Omental fat pad (tissue), 3 donors: ENCODE measurements at regions not wholly inside any gene's neighbourhood (a gene's known extent, or its start where the extent isn't known, plus 50 kb on each side); places are given as distances from the start of the nearest gene placed in this dataset.

Experiments used
- ATAC-seq: fragments of 150-250 bp; one replicate; pipeline ENCODE4 v1.9.1; 2016; ENCODE audit warnings: mild to moderate bottlenecking, moderate library complexity; ENCODE audit not compliant: low FRiP score
- DNase-seq: peaks from one replicate; pipeline ENCODE4 v3.0.0-alpha.2; 2019; ENCODE audit warnings: low spot score
- TF ChIP-seq, protein P1 (sequence below), 3 donors: fragments of 450-650 bp; IDR thresholded peaks; one replicate each; pipeline ENCODE4 v1.5.1; 2016 to 2017; ENCODE audit warnings: antibody characterized with exemption in 3 of 3, mild to moderate bottlenecking in 3 of 3, moderate library complexity in 2 of 3

GRCh38 chr4:121526509-121526908 is 145.7 kb upstream of the QRFPR start:
- no peak for DNase-seq
- ATAC-seq, result no peak

DNA sequence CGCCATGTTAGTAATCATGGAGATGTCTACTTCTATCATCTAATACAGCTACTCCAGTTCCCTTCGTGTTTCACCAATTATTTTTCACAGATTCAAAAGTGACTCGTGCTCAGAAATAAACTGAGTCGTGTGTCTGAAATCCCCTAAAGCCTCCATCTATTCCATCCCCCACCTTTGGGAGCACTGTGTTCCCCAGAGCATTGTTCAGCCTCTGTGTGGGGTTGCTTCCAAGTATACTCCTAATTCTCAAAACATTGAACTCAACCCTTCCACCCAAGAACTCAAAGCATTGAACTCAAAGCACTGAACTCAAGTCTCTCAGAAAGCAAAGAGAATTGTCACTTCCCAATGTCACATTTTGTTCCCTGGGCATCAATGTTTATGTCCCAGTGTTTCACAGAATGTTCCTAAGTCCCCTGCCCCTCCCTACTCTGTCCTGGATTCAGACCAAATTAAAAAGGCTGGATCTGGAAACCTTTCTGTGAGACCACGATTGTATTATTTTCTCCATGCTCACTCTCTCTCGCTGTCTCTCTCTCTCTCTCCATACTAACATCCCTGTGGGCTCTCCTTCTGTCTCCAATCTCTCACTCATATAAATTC is 138.5 kb upstream of the QRFPR start:
- TF ChIP-seq, protein P1, sequence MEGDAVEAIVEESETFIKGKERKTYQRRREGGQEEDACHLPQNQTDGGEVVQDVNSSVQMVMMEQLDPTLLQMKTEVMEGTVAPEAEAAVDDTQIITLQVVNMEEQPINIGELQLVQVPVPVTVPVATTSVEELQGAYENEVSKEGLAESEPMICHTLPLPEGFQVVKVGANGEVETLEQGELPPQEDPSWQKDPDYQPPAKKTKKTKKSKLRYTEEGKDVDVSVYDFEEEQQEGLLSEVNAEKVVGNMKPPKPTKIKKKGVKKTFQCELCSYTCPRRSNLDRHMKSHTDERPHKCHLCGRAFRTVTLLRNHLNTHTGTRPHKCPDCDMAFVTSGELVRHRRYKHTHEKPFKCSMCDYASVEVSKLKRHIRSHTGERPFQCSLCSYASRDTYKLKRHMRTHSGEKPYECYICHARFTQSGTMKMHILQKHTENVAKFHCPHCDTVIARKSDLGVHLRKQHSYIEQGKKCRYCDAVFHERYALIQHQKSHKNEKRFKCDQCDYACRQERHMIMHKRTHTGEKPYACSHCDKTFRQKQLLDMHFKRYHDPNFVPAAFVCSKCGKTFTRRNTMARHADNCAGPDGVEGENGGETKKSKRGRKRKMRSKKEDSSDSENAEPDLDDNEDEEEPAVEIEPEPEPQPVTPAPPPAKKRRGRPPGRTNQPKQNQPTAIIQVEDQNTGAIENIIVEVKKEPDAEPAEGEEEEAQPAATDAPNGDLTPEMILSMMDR (IDR thresholded peaks at IDR 0.05), result no peak
- ATAC-seq (no peak), DNase-seq (no peak)

More at GRCh38 chr4:121526509-121526908, 145.7 kb upstream of the QRFPR start:
- TF ChIP-seq, protein P1 (IDR thresholded peaks at IDR 0.05), result no peak

GRCh38 chr4:121517241-121517640 is 136.4 kb upstream of the QRFPR start:
- TF ChIP-seq, protein P1 (IDR thresholded peaks at IDR 0.05), result no peak
- no peak for ATAC-seq

GRCh38 chr4:121514443-121514842 is 133.6 kb upstream of the QRFPR start:
- DNase-seq, result no peak
- TF ChIP-seq, protein P1 (IDR thresholded peaks at IDR 0.05), result no peak
- no peak for ATAC-seq

More at GRCh38 chr4:121517241-121517640, 136.4 kb upstream of the QRFPR start:
- no peak for DNase-seq

- DNase-seq, result no peak
- TF ChIP-seq, protein P1 (IDR thresholded peaks at IDR 0.05), result no peak
- ATAC-seq, result no peak
These were observed 129.6 kb upstream of the QRFPR start for GRCh38 chr4:121510341-121510874.

DNA sequence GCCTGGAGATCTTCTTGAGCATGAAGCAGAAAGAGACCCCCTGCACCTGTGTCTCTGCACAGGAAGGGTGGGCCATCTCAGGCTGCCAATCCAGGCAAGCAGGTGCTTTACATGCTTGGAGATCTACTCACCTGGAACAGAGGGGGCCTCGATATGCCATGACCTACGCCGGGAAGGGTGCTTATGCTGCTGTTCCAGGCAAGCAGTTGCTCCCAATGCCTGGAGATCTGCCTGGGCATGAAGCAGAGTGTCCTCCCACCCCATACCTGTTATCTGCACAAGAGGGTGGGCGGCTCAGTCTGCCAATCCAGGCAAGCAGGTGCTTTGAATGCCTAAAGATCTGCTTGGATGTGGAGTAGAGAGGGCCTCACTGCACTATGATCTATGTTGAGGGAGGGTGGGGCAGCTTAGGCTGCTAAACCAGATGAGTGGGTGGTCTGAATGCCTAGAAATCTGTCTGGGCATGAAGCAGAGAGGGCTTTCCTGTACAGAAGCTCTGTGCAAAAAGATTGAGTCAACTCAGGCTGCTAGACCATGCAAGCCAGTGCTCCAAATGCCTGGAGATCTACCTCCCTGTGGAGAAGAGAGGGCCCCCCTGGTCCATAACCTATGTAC is 104.5 kb upstream of the QRFPR start:
- TF ChIP-seq, protein P1 (IDR thresholded peaks at IDR 0.05), result no peak
- DNase-seq (no peak), ATAC-seq (no peak)

GRCh38 chr4:121484633-121485032 is 103.8 kb upstream of the QRFPR start:
- TF ChIP-seq, protein P1 (IDR thresholded peaks at IDR 0.05), result no peak
- DNase-seq (no peak), ATAC-seq (no peak)
